ENCODE measurements at regions not wholly inside any gene's neighbourhood (a gene's known extent, or its start where the extent isn't known, plus 50 kb on each side); places are given as distances from the start of the nearest gene placed in this dataset.

DNA sequence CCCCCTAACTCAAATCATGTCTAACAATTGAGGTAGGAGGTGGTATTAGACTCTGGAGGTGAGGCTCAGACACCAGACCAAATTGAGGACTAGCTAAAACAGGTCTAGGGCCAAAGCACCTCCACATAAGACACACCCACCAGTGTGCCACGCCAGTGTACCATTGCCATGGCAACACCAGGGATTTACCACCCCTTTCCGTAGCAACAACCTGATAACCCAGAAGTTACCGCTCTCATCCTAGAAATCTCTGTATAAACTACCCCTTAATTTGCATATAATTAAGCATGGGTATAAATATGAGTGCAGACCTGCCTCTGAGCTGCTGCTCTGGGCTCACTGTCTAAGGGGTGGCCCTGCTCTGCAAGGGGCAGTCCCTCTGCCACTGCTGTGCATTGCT, 57.4 kb upstream of the PPP2R5C start:
- Histone ChIP-seq H3K4me1 (ENCODE audit: insufficient read depth, low read length) (no peaks in the 10 kb centered on the region), H3K36me3 (ENCODE audit: insufficient read depth, low read length) (no peaks in the 10 kb centered on the region), H3K4me3 (ENCODE audit: low read length) (no peak overlapping the region), H3K27me3 (ENCODE audit: insufficient read depth, low read length) (no peaks in the 10 kb centered on the region), H3K9me3 (ENCODE audit: low read length) (no peaks in the 10 kb centered on the region), H2AFZ (ENCODE audit: low read depth, low read length) (no peak overlapping the region)

DNA sequence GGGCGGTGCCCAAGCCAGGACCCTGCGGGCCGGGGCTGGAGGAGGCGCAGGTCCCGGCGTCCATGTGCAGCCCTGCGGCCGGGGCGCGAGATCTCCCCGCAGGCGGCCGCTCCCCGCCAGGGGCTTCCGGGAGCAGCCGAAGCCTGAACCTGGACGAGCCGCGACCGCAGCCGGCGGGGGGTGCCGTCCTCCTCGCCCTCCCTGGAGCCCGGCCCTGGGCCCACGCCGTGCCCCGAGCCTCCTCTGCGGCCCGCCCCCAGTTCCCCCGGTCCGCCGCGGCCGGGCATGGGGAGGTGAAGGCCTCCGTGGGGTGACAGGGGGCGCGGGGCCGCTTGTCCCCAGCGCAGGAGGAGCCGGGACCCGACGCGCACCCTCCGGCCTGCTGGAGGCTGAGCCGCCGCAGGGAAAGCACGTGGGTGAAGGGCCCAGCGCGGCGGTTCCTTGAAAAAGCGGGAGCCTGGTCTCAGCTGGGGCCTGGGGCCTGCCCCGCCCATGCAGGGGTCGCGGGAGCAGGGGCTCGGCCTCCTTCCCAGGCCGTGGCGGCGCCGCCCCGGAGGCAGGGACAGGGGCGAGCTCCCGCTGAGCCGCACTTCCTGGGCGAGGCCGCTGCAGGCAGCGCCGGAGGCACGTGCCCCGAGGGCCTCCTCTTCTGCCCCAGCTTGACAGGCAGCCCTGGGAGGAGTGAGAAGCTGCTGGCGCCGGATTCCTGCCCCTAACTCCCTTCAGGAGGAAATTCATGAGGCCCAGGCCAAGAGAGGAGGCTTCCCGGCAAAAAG, 55.6 kb upstream of the PPP2R5C start:
- Histone ChIP-seq H3K4me1 (ENCODE audit: insufficient read depth, low read length) (no peaks in the 10 kb centered on the region), H3K4me3 (ENCODE audit: low read length) (no peak overlapping the region), H3K36me3 (ENCODE audit: insufficient read depth, low read length) (no peaks in the 10 kb centered on the region), H2AFZ (ENCODE audit: low read depth, low read length) (no peak overlapping the region), H3K9me3 (ENCODE audit: low read length) (no peaks in the 10 kb centered on the region), H3K27me3 (ENCODE audit: insufficient read depth, low read length) (peaks cover 4% of the 10 kb centered on the region)

- Histone ChIP-seq H3K9me3 (ENCODE audit: low read length) (no peaks in the 10 kb centered on the region), H2AFZ (ENCODE audit: low read depth, low read length) (no peak overlapping the region), H3K27me3 (ENCODE audit: insufficient read depth, low read length) (peaks cover 4% of the 10 kb centered on the region), H3K4me1 (ENCODE audit: insufficient read depth, low read length) (no peaks in the 10 kb centered on the region), H3K4me3 (ENCODE audit: low read length) (no peak overlapping the region), H3K36me3 (ENCODE audit: insufficient read depth, low read length) (no peaks in the 10 kb centered on the region)
Measured at GRCh38 chr14:101706509-101707067, 54.9 kb upstream of the PPP2R5C start.

- Histone ChIP-seq H3K36me3 (ENCODE audit: insufficient read depth, low read length) (no peaks in the 10 kb centered on the region), H3K4me3 (ENCODE audit: low read length) (no peak overlapping the region), H3K27me3 (ENCODE audit: insufficient read depth, low read length) (peaks cover 4% of the 10 kb centered on the region), H3K4me1 (ENCODE audit: insufficient read depth, low read length) (no peaks in the 10 kb centered on the region), H2AFZ (ENCODE audit: low read depth, low read length) (no peak overlapping the region), H3K9me3 (ENCODE audit: low read length) (no peaks in the 10 kb centered on the region)
Measured at GRCh38 chr14:101707068-101707842, 54.3 kb upstream of the PPP2R5C start.

DNA sequence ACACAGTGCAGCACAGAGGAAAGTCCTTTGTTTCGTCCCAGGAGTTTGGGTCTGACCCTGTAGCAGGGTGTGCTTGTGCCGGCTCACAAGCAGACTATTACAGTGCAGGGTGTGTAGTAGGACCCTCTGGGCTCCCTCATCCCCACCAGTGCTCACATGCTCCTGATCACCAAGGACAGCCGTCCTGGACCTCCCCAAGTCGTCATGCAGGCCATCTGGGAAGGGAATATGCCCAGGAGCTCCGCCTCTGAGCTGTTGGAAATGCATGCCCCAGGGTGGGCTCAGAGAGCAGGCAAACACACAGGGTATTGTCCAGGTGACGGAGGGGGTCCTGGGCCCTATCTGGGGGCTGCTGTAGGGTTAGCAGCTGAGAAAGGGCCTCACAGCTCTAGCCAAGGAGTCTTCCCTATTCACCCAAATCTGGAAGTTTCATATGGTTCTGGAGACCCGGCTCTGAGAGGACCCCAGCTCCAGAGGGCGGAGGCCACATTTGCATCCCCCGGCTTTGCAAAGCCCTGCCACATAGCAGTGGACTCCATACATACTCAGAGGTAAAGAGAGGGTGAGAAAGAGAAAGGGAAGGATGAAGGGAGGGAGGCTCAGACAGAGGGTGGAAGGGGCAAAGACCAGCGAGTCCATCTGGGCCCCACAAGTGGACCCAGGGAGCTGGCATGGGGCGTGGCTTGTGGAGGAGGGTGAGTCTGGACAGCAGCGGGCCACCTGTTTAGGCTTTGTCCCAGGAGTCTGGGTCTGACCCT, 53.5 kb upstream of the PPP2R5C start:
- H2AFZ ChIP-seq (ENCODE audit: low read depth, low read length), result no peak overlapping the region
- H3K27me3 ChIP-seq (ENCODE audit: insufficient read depth, low read length), result peaks cover 4% of the 10 kb centered on the region
- no peaks in the 10 kb centered on the region for H3K9me3 ChIP-seq (ENCODE audit: low read length)
- H3K4me3 ChIP-seq (ENCODE audit: low read length), result no peak overlapping the region
- H3K4me1 ChIP-seq (ENCODE audit: insufficient read depth, low read length), result no peaks in the 10 kb centered on the region
- no peaks in the 10 kb centered on the region for H3K36me3 ChIP-seq (ENCODE audit: insufficient read depth, low read length)

- Histone ChIP-seq H3K27me3 (ENCODE audit: insufficient read depth, low read length) (peaks cover 4% of the 10 kb centered on the region), H2AFZ (ENCODE audit: low read depth, low read length) (no peak overlapping the region), H3K4me1 (ENCODE audit: insufficient read depth, low read length) (no peaks in the 10 kb centered on the region), H3K36me3 (ENCODE audit: insufficient read depth, low read length) (no peaks in the 10 kb centered on the region), H3K9me3 (ENCODE audit: low read length) (no peaks in the 10 kb centered on the region), H3K4me3 (ENCODE audit: low read length) (no peak overlapping the region)
Measured at GRCh38 chr14:101708853-101709532, 52.5 kb upstream of the PPP2R5C start.

GRCh38 chr14:101709533-101709881, 52.0 kb upstream of the PPP2R5C start:
- Histone ChIP-seq H3K27me3 (ENCODE audit: insufficient read depth, low read length) (peaks cover 4% of the 10 kb centered on the region), H3K9me3 (ENCODE audit: low read length) (no peaks in the 10 kb centered on the region), H2AFZ (ENCODE audit: low read depth, low read length) (no peak overlapping the region), H3K4me1 (ENCODE audit: insufficient read depth, low read length) (no peaks in the 10 kb centered on the region), H3K4me3 (ENCODE audit: low read length) (no peak overlapping the region), H3K36me3 (ENCODE audit: insufficient read depth, low read length) (no peaks in the 10 kb centered on the region)

DNA sequence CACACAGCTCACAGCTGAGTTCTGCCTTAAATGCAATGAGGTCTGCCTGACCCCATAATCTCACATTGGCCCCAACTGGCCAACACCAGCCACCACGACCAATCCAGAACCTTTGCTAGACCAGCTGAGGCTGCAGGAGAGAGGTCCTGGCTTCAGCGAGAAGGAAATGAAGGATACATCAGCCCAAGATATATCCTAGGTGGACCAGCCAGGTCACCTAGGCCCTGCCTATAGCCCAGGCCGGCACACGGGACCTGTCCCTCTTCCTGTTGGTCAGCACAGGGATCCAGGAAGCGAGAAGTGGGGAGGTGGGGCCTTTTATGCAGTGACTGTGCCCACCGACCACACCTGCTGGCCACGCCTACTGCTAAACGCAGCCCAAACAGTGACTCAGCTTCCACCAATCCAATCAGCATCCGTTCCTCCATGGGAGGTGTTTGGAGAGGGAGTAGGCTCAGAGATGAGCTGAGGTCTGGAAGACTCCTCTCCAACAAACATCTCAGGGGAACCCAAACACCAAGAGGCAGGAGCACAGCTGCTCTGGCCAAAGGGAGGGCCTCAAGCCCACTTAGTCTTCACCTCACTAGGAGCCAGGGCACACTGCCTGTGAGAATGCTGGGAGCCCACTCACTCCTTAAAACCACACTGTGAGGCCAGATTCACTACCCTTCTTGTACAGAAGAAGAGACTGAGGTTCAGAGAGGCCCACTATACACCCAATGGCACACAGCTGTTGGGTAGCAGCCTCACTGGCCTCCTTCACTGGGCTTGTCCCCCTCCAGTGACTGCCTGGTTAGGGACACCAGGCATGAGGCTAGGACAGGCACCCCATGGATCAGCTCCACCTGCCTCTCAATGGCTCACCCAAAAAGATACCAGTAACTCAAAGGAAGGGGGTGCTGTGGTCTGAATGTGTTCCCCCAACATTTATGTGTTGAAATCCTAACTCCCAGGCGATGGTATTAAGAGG, 51.3 kb upstream of the PPP2R5C start:
- H3K4me3 ChIP-seq (ENCODE audit: low read length), result no peak overlapping the region
- H2AFZ ChIP-seq (ENCODE audit: low read depth, low read length), result no peak overlapping the region
- H3K36me3 ChIP-seq (ENCODE audit: insufficient read depth, low read length), result no peaks in the 10 kb centered on the region
- H3K27me3 ChIP-seq (ENCODE audit: insufficient read depth, low read length), result peaks cover 4% of the 10 kb centered on the region
- no peaks in the 10 kb centered on the region for H3K4me1 ChIP-seq (ENCODE audit: insufficient read depth, low read length)
- no peaks in the 10 kb centered on the region for H3K9me3 ChIP-seq (ENCODE audit: low read length)

DNA sequence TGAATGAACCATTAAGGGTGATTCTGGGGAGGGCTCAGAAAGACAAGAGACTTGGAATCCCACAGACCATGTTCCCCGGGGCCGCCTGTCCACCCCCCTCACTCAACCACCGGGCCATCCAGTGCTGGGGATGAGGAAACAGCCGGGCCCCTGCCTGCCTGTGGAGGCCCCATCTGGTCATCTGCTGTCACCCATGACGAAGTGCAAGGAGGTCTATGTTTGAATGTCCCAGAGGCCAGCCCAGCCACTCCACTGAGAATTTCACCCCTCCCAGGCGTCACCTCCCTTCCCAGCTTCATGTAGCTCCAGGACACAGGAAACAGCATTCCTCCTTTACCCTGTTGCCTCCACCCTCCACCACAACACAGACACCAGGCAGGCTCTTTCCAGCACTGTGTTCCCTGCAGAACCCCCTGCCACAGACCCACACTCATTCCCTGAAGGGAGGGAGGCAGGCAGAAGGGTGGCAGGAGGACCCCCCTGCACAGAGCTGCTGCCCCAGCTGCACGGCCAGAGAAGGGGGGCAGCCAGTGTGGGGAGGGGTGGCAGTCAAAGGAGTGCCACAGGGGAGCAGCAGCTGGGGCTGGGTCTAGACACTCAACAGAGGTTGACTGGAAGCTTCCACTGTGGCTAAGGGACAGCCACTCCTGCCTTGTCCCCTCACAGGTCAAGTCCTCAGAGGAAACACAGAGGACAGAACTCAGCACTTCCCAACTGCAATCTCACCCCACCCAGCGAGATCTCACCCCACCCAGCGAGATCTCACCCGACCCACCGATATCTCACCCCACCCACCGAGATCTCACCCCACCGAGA, 50.3 kb upstream of the PPP2R5C start:
- Histone ChIP-seq H3K27me3 (ENCODE audit: insufficient read depth, low read length) (peaks cover 4% of the 10 kb centered on the region), H3K4me1 (ENCODE audit: insufficient read depth, low read length) (no peaks in the 10 kb centered on the region), H3K4me3 (ENCODE audit: low read length) (no peak overlapping the region), H3K9me3 (ENCODE audit: low read length) (no peaks in the 10 kb centered on the region), H2AFZ (ENCODE audit: low read depth, low read length) (no peak overlapping the region), H3K36me3 (ENCODE audit: insufficient read depth, low read length) (no peaks in the 10 kb centered on the region)

Data from neuron (in vitro differentiated cells).